ENCODE measurements at regions not wholly inside any gene's neighbourhood (a gene's known extent, or its start where the extent isn't known, plus 50 kb on each side); places are given as distances from the start of the nearest gene placed in this dataset.

DNA sequence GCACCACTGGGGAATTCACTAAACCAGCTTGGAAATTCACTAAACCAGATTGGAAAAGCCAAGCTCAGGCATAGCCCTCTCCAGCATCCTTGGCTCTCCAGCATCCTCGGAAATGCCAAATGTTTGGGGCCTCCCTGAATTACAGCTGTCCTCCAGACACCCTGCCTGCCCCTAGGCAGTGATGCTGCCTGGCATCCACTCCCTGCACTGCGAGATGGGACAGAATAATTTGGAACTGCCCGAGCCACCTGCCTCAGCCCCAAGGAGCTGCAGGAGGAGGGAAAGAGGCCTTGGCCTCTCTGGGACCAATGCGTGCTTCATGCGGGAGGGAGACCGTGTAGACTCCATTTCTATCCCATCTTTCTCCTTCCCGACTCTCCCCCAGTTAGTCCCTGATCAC, 64.3 kb downstream of the INSIG1 start (continued):
- TF ChIP-seq ETS1 (IDR thresholded peaks at IDR 0.05): no peak
- TF ChIP-seq EZH2 (IDR thresholded peaks at IDR 0.05; ENCODE audit: low read depth, unreplicated experiment): no peak

GRCh38 chr7:155362380-155363145, 64.9 kb downstream of the INSIG1 start:
- H3K36me3 Mint-ChIP-seq (ENCODE audit: low read depth): no peaks in the 10 kb centered on the region; the same call in 2 of the 3 replicates
- no peaks in the 10 kb centered on the region for H4K20me1 ChIP-seq (replicated peaks; ENCODE audit: insufficient read depth)
- ATAC-seq (no peak), DNase-seq (ENCODE audit: low spot score) (no peak)
- H3K27me3 ChIP-seq (ENCODE audit: insufficient read depth): peaks cover 3% of the 10 kb centered on the region; the same call in 1 of the 2 replicates
- no peaks in the 10 kb centered on the region for H3F3A ChIP-seq (replicated peaks; ENCODE audit: low read depth)
- H3K27me3 Mint-ChIP-seq (ENCODE audit: insufficient read depth, low read depth, poor library complexity): peaks cover 30% of the 10 kb centered on the region
- H3K27ac Mint-ChIP-seq: no peak overlapping the region
- no peak overlapping the region for H2AFZ ChIP-seq
- no peak overlapping the region for H3K4me3 ChIP-seq
- H3K79me2 ChIP-seq (replicated peaks; ENCODE audit: insufficient read depth): no peaks in the 10 kb centered on the region
- no peaks in the 10 kb centered on the region for H3K4me1 ChIP-seq (ENCODE audit: insufficient read depth)
- H3K4me1 Mint-ChIP-seq: peaks cover 12% of the 10 kb centered on the region
- no peak overlapping the region for H3K4me3 Mint-ChIP-seq
- no peak overlapping the region for H3K4me2 ChIP-seq
- H3K9me3 Mint-ChIP-seq: peaks cover 5% of the 10 kb centered on the region; the same call in 2 of the 3 replicates
- no peaks in the 10 kb centered on the region for H3K36me3 ChIP-seq (ENCODE audit: insufficient read depth)
- no peak overlapping the region for H3K27ac ChIP-seq (ENCODE audit: low read depth)
- H3K9me2 ChIP-seq (ENCODE audit: insufficient read depth): no peaks in the 10 kb centered on the region
- TF ChIP-seq JUNB (IDR thresholded peaks at IDR 0.05; ENCODE audit: unreplicated experiment): no peak

DNA sequence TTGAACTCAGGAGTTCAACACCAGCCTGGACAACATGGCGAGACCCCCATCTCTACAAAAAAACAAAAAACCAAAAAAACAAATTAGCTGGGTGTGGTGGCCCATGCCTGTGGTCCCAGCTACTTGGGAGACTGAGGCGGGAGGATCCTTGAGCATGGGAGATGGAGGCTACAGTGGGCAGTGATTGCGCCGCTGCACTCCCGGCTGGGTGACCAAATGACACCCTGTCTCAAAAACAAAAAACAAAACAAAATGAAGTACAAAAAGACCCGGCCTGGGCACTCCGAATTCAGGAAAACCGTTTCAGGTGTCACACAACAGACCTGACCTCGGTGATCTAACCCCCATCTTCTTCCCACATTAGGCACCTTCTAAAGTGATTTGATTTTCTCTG, 65.5 kb downstream of the INSIG1 start:
- Histone ChIP-seq H3K4me1 (ENCODE audit: insufficient read depth) (no peaks in the 10 kb centered on the region), H3F3A (replicated peaks; ENCODE audit: low read depth) (no peaks in the 10 kb centered on the region), H3K27ac (ENCODE audit: low read depth) (no peak overlapping the region), H3K4me3 (no peak overlapping the region), H2AFZ (no peak overlapping the region), H3K27me3 (ENCODE audit: insufficient read depth) (peaks cover 3% of the 10 kb centered on the region; the same call in 1 of the 2 replicates), H3K4me2 (no peak overlapping the region), H3K36me3 (ENCODE audit: insufficient read depth) (no peaks in the 10 kb centered on the region), H3K9me2 (ENCODE audit: insufficient read depth) (no peaks in the 10 kb centered on the region), H3K79me2 (replicated peaks; ENCODE audit: insufficient read depth) (no peaks in the 10 kb centered on the region), H4K20me1 (replicated peaks; ENCODE audit: insufficient read depth) (no peaks in the 10 kb centered on the region)
- H3K4me1 Mint-ChIP-seq: peaks cover 12% of the 10 kb centered on the region
- peaks cover under 1% of the 10 kb centered on the region; the same call in 1 of the 3 replicates for H3K36me3 Mint-ChIP-seq (ENCODE audit: low read depth)
- H3K27me3 Mint-ChIP-seq (ENCODE audit: insufficient read depth, low read depth, poor library complexity): peaks cover 30% of the 10 kb centered on the region
- peaks cover 7% of the 10 kb centered on the region for H3K9me3 Mint-ChIP-seq
- no peak overlapping the region for H3K27ac Mint-ChIP-seq
- no peak for DNase-seq (ENCODE audit: low spot score)
- H3K4me3 Mint-ChIP-seq: no peak overlapping the region
- no peak for ATAC-seq
- no peak for TF ChIP-seq REST (IDR thresholded peaks at IDR 0.05; ENCODE audit: unreplicated experiment)
- TF ChIP-seq ETS1 (IDR thresholded peaks at IDR 0.05): no peak
- no peak for TF ChIP-seq POLR2AphosphoS5 (IDR thresholded peaks at IDR 0.05; ENCODE audit: low read depth)
- TF ChIP-seq CTCF (conservative IDR thresholded peaks at IDR 0.05; ENCODE audit: low read depth in 2 of 2): no peak
- no peak for TF ChIP-seq EZH2 (IDR thresholded peaks at IDR 0.05; ENCODE audit: low read depth, unreplicated experiment)
- TF ChIP-seq NANOG (IDR thresholded peaks at IDR 0.05; ENCODE audit: borderline replicate concordance): no peak
- TF ChIP-seq ZNF114 (CRISPR knock-in tag; IDR thresholded peaks at IDR 0.05): no peak
- TF ChIP-seq CREB1 (CRISPR knock-in tag; IDR thresholded peaks at IDR 0.05; ENCODE audit: low read depth): no peak
- no peak for TF ChIP-seq JUNB (IDR thresholded peaks at IDR 0.05; ENCODE audit: unreplicated experiment)

Data from GM23338 (cell line).